Osteoblast (primary cell): ENCODE measurements at regions not wholly inside any gene's neighbourhood (a gene's known extent, or its start where the extent isn't known, plus 50 kb on each side); places are given as distances from the start of the nearest gene placed in this dataset.

Experiments used
- DNase-seq: peaks from one replicate; pipeline ENCODE4 v3.0.0; 2011; ENCODE audit warnings: low spot score, mixed read lengths; ENCODE audit not compliant: insufficient read length; ENCODE audit errors: missing footprints
- H2AFZ ChIP-seq: 2 replicates; pipeline ENCODE4 v1.6.0; 2011; ENCODE audit warnings: mild to moderate bottlenecking, low read length
- H3K27ac ChIP-seq: 2 replicates; pipeline ENCODE4 v1.5.1; 2011; ENCODE audit warnings: mild to moderate bottlenecking, low read depth, low read length, moderate library complexity
- H3K27me3 ChIP-seq: 2 replicates; pipeline ENCODE4 v1.6.0; 2012; ENCODE audit warnings: mild to moderate bottlenecking, control low read depth, inconsistent platforms, low read length, moderate library complexity; ENCODE audit not compliant: insufficient read depth
- H3K36me3 ChIP-seq: 2 replicates; pipeline ENCODE4 v1.5.1; 2011; ENCODE audit warnings: mild to moderate bottlenecking, low read length, control low read depth, moderate library complexity; ENCODE audit not compliant: insufficient read depth
- H3K4me1 ChIP-seq: 2 replicates; pipeline ENCODE4 v1.5.1; 2011; ENCODE audit warnings: mild to moderate bottlenecking, low read length, control low read depth, moderate library complexity; ENCODE audit not compliant: insufficient read depth
- H3K4me2 ChIP-seq: 2 replicates; pipeline ENCODE4 v1.6.0; 2011; ENCODE audit warnings: mild to moderate bottlenecking, low read length; ENCODE audit not compliant: insufficient read depth
- H3K4me3 ChIP-seq: fragments of 200-600 bp; sonication (generic); 3 replicates; pipeline ENCODE4 v1.5.1; 2012; ENCODE audit warnings: mild to moderate bottlenecking, low read length, inconsistent platforms; ENCODE audit not compliant: insufficient read depth
- H3K79me2 ChIP-seq: 2 replicates; pipeline ENCODE4 v1.6.0; 2012; ENCODE audit warnings: mild to moderate bottlenecking, low read length, control low read depth, inconsistent platforms; ENCODE audit not compliant: insufficient read depth
- H3K9me3 ChIP-seq: 2 replicates; pipeline ENCODE4 v1.5.1; 2011; ENCODE audit warnings: low read depth, low read length, control low read depth
- H4K20me1 ChIP-seq: 2 replicates; pipeline ENCODE4 v1.6.0; 2012; ENCODE audit warnings: mild to moderate bottlenecking, low read length, control low read depth; ENCODE audit not compliant: insufficient read depth
- CTCF ChIP-seq: IDR thresholded peaks from 2 replicates; pipeline ENCODE4 v1.5.1; 2011; ENCODE audit warnings: mild to moderate bottlenecking, low read depth, low read length, moderate library complexity; ENCODE audit errors: extremely low read depth

DNA sequence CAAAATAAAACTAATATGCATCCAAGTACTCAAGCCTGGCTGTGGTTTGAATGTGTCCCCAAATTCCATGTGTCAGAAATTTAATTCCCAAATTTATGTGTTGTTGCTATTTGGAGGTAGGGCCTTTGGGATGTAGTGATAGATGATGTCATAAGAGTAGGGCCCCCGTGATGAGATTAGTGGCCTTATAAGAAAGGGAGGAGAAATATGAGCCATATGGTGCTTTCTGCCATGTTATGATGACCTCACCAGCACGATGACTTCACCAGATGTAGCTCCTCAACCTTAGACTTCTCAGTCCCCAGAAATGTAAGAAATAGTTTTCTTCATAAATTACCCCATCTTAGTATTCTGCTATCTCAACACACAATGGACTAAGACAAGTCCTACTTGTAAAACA lies 2264.0 kb downstream of the ARAP2 start:
- no peaks in the 10 kb centered on the region for H4K20me1 ChIP-seq
- no peak overlapping the region for H2AFZ ChIP-seq
- H3K4me2 ChIP-seq: no peak overlapping the region
- H3K27ac ChIP-seq: no peak overlapping the region
- no peaks in the 10 kb centered on the region for H3K36me3 ChIP-seq
- no peaks in the 10 kb centered on the region for H3K79me2 ChIP-seq
- no peaks in the 10 kb centered on the region for H3K27me3 ChIP-seq
- DNase-seq: no peak
- no peak overlapping the region for H3K4me3 ChIP-seq
- TF ChIP-seq CTCF: no peak
- H3K9me3 ChIP-seq: peaks cover 7% of the 10 kb centered on the region
- no peaks in the 10 kb centered on the region for H3K4me1 ChIP-seq

- Histone ChIP-seq H3K27ac (no peak overlapping the region), H2AFZ (no peak overlapping the region), H3K36me3 (no peaks in the 10 kb centered on the region), H3K4me2 (no peak overlapping the region), H3K9me3 (peaks cover 3% of the 10 kb centered on the region), H4K20me1 (no peaks in the 10 kb centered on the region), H3K27me3 (no peaks in the 10 kb centered on the region), H3K4me3 (no peak overlapping the region), H3K4me1 (no peaks in the 10 kb centered on the region), H3K79me2 (no peaks in the 10 kb centered on the region)
- no peak for DNase-seq
- TF ChIP-seq CTCF: no peak
These were observed 2254.4 kb downstream of the ARAP2 start for GRCh38 chr4:33989820-33990443.

DNA sequence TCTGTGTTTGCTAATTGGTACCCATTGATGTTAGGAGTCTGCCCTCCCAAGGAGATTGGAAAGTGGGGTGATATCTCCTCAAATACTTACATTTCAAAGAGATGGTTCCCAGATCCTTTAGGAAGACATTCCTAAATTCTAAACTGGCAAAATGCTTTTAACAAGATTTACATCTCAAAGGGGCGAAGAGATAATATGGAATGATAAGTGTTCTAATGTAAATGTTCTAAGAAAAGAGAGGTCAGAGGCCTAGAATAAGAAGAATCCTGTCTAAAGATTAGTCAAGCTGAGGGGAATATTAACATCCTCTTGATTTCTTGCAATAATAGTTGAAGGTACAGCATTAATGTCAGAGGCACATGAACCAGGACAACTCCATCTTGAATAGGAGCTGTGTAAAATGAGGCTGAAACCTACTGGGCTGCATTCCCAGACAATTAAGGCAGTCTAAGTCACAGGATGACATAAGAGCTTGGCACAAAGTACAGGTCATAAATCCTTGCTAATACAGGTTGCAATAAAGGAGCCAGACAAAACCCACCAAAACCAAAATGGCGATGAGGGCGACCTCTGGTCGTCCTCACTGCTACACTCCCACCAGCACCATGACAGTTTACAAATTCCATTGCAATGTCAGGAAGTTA lies 2248.1 kb downstream of the ARAP2 start:
- H2AFZ ChIP-seq: no peak overlapping the region
- no peaks in the 10 kb centered on the region for H3K36me3 ChIP-seq
- H3K79me2 ChIP-seq: no peaks in the 10 kb centered on the region
- DNase-seq: no peak
- H3K27ac ChIP-seq: no peak overlapping the region
- H3K4me2 ChIP-seq: no peak overlapping the region
- no peaks in the 10 kb centered on the region for H3K4me1 ChIP-seq
- no peak for TF ChIP-seq CTCF
- H3K27me3 ChIP-seq: no peaks in the 10 kb centered on the region
- H3K4me3 ChIP-seq: no peak overlapping the region
- H3K9me3 ChIP-seq: no peaks in the 10 kb centered on the region
- no peaks in the 10 kb centered on the region for H4K20me1 ChIP-seq

- Histone ChIP-seq H3K27me3 (no peaks in the 10 kb centered on the region), H3K4me3 (no peak overlapping the region), H3K4me1 (no peaks in the 10 kb centered on the region), H3K9me3 (no peaks in the 10 kb centered on the region), H3K27ac (no peak overlapping the region), H3K79me2 (no peaks in the 10 kb centered on the region), H4K20me1 (no peaks in the 10 kb centered on the region), H3K36me3 (no peaks in the 10 kb centered on the region), H2AFZ (no peak overlapping the region), H3K4me2 (no peak overlapping the region)
- DNase-seq: no peak
- TF ChIP-seq CTCF: no peak
These were observed 2246.0 kb downstream of the ARAP2 start for GRCh38 chr4:33998291-33998690.
